VCaP (cell line): ENCODE measurements at regions not wholly inside any gene's neighbourhood (a gene's known extent, or its start where the extent isn't known, plus 50 kb on each side); places are given as distances from the start of the nearest gene placed in this dataset.

Experiments used
- H3K27ac ChIP-seq: fragments of 450-650 bp; 2 replicates; pipeline ENCODE4 v1.5.1; 2017
- TF ChIP-seq, protein P1 (sequence below): fragments of 450-650 bp; conservative IDR thresholded peaks from 2 replicates; pipeline ENCODE4 v1.5.1; 2017; ENCODE audit warnings: mild to moderate bottlenecking, moderate library complexity

DNA sequence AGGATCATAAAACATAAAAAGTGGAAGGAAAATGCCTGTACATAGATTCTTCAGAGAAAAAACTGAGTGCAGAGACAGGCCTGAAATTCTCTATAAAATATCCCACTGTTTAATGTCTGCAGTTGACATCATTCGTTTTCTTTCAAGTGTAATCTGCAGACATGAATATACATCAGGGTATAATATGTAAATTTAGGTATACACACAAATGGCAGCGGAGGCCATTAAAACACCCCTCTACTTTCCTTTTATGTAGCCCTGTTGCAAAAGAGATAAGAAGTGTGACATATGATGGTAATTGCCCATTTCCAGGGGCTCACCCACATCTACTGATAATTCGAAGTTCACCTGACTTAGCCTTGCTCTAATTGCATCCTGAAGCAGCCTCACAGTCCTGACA, 164.3 kb downstream of the SLC24A2 start:
- TF ChIP-seq, protein P1, sequence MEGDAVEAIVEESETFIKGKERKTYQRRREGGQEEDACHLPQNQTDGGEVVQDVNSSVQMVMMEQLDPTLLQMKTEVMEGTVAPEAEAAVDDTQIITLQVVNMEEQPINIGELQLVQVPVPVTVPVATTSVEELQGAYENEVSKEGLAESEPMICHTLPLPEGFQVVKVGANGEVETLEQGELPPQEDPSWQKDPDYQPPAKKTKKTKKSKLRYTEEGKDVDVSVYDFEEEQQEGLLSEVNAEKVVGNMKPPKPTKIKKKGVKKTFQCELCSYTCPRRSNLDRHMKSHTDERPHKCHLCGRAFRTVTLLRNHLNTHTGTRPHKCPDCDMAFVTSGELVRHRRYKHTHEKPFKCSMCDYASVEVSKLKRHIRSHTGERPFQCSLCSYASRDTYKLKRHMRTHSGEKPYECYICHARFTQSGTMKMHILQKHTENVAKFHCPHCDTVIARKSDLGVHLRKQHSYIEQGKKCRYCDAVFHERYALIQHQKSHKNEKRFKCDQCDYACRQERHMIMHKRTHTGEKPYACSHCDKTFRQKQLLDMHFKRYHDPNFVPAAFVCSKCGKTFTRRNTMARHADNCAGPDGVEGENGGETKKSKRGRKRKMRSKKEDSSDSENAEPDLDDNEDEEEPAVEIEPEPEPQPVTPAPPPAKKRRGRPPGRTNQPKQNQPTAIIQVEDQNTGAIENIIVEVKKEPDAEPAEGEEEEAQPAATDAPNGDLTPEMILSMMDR, result no peak
- no peak overlapping the region for H3K27ac ChIP-seq

DNA sequence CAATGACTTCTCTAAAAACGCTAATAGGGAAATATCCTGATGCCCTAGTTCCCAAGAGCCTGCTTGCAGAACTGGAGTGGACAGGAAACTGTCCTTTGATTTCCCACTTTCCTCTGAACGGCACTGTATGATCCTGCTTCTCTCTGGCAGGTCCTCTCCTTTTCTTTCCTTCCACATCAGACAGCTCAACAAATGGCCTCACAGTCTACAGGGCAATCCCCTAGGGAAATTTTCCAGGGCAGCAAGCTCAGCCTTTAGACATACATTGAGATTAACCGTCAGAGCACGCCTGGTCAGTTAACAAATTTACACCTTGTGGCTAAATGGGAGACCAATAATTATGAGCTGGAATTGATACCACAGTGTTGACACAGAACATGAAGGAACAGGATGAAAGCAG, 164.9 kb downstream of the SLC24A2 start:
- TF ChIP-seq, protein P1, result no peak
- no peak overlapping the region for H3K27ac ChIP-seq

DNA sequence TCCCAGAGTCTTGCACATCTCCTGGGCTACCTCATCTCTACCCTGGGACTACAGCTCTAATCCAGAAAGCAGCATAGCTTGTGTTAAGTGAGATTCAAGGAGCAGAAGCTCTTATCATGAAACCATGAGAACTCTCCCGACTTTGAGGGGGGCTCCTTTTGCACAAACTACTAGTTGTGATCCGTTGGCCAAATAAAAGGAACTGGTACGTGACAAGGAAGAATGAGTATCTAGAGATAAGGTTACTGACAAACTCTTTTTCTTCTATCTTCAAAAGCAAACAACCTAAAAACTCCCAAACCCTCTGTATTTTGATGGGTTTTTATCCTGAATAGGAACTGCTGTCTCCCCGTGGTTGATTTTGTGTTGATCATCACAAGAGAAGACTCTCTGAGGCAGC, 168.5 kb downstream of the SLC24A2 start:
- peak overlapping the region; percentile 78 for H3K27ac ChIP-seq
- TF ChIP-seq, protein P1, result no peak

DNA sequence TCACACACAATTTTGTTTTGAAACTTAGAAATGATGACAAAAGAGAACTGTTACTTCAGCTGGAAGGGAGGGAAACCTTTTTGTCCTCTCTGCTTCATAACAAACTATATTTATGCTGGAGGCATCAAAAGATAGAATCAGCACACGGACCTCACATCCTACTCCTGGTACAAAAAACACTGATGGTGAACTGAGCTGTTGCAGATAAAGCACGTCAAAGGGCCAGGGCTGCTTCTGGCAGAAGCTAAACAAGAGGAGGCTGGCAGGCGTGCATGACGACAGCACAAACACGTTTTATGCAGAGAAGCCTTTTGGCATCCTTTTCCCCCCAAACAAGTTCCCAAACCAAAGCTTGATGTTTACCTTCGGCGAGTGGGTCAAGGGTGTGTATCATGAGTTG, 169.6 kb downstream of the SLC24A2 start:
- peak overlapping the region; percentile 78 for H3K27ac ChIP-seq
- TF ChIP-seq, protein P1, result no peak

DNA sequence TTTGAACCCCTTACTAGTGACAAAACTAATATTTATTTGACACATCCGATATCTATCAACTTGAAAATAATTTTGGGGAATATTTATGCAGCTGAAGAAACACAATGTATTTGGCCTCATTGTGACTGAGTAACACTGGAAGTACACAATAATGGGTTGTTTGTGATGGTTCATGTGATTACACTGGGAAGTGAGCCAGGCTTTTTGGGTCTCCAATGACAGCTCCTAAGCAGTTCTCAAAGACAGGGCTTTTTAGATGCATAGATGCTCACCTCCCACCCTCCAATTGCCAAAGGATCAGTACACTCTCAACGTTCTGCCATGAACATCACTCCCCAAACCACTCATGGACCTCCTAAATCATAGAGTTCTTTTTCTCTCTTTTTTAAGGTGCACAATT, 170.0 kb downstream of the SLC24A2 start:
- peak overlapping the region; percentile 78 for H3K27ac ChIP-seq
- TF ChIP-seq, protein P1, result no peak

DNA sequence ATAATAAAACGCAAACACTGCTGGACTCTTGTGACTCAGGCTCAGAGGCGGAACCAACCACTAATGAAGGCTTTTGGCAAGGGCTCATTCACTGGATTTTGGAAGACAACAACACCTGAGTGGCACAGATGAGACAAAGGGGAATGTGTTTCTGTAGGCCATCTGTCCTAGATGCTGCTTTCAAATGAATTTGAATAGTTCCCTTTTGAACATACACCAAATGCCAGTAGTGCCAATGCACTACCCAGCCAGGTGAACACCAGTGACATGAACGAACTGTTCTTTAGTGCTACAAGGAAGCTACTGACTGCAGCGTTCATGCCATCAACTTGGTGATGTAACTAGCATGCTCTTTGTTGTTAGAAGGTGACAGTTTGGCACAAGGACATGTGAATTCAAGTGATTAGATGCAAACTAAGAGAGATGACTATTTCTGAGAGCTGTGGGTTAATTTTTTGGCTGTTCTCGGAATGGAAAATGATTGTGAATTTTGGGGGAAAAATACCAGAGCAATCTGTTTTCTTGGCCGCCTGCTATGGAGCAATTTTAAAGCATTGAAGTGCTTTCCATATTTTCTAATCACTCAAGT, 173.7 kb downstream of the SLC24A2 start:
- no peak overlapping the region for H3K27ac ChIP-seq
- TF ChIP-seq, protein P1, result no peak

DNA sequence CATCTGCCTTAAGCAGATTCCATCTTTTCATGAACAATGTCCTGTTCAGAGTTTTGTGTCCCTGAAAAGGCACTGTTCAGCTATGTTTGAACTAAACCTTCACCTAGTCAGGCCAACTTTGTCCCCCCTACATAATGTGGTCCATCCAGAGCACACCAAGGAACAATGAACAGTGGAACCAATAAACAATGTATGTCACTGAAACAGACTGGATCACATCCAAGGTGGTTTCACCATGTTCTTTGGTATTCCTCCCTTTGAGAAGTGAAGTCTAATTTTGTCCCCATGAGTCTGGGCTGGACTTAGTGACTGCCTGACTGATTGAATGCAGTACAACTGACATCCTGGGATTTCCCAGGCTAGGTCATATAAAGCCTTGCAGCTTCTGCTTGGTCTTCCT, 174.5 kb downstream of the SLC24A2 start:
- TF ChIP-seq, protein P1, result no peak

More for the DNA sequence above, 174.5 kb downstream of the SLC24A2 start:
- no peak overlapping the region for H3K27ac ChIP-seq
